WI38 (cell line): ENCODE measurements at regions not wholly inside any gene's neighbourhood (a gene's known extent, or its start where the extent isn't known, plus 50 kb on each side); places are given as distances from the start of the nearest gene placed in this dataset.

ENCODE experiments used
- H3K4me3 ChIP-seq: 2 replicates; pipeline ENCODE4 v1.5.1; 2011; ENCODE audit warnings: low read depth, mild to moderate bottlenecking, control low read depth, low read length
- TF ChIP-seq, protein P1 (sequence below): IDR thresholded peaks from 2 replicates; pipeline ENCODE4 v1.5.1; 2012; ENCODE audit warnings: low read depth, mild to moderate bottlenecking, control low read depth, low read length

DNA sequence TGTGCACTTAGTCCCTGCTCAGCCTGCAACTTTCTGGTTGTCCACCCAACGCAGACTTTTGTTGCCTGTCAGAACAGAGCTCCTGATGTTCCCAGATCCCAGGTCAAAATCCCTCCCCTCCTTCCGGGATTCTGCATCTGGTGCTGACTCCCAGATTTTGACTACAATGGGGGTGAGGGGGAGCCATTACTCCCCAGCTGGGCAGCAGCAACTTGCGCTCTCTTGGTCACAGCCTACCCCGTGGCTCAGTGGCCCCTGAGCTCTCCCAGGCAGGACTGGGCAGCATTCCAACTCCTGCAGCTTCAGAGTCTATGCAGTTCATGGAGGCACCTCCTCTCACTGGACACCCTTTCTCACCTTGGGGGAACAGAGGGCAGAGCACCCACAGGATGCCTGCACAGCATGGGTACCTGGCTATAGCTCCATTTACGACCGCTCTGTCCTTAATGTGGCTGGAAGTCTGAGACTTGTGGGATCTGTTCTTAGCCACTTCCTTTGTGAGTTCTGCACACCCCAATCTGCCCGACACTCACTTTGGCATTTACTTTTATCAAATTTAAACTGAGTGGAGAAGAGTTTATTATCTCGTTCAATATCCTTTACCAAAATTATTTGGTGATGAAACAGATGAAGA, 545.5 kb upstream of the MGMT start:
- TF ChIP-seq, protein P1, sequence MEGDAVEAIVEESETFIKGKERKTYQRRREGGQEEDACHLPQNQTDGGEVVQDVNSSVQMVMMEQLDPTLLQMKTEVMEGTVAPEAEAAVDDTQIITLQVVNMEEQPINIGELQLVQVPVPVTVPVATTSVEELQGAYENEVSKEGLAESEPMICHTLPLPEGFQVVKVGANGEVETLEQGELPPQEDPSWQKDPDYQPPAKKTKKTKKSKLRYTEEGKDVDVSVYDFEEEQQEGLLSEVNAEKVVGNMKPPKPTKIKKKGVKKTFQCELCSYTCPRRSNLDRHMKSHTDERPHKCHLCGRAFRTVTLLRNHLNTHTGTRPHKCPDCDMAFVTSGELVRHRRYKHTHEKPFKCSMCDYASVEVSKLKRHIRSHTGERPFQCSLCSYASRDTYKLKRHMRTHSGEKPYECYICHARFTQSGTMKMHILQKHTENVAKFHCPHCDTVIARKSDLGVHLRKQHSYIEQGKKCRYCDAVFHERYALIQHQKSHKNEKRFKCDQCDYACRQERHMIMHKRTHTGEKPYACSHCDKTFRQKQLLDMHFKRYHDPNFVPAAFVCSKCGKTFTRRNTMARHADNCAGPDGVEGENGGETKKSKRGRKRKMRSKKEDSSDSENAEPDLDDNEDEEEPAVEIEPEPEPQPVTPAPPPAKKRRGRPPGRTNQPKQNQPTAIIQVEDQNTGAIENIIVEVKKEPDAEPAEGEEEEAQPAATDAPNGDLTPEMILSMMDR = no peak
- no peak overlapping the region for H3K4me3 ChIP-seq

DNA sequence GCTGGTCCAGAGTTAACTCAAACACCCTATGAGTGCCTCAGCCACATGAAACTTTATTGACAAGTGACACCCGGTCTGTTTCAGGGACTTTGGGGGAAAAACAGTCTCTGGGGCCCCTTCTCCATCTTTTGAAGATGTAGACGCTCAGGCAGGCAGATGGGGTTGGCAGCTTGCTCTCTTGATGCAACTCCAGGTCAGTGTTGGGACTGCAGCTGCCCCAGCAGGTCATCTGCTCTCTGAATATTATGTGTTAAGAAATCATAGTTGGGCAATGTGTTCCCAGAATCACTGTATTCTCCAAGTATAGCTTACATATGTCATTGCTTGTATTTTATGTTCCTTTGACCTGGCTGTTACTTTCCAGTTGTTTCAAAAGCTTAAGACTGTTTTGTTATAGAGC, 544.9 kb upstream of the MGMT start:
- TF ChIP-seq, protein P1 = no peak
- H3K4me3 ChIP-seq = no peak overlapping the region

DNA sequence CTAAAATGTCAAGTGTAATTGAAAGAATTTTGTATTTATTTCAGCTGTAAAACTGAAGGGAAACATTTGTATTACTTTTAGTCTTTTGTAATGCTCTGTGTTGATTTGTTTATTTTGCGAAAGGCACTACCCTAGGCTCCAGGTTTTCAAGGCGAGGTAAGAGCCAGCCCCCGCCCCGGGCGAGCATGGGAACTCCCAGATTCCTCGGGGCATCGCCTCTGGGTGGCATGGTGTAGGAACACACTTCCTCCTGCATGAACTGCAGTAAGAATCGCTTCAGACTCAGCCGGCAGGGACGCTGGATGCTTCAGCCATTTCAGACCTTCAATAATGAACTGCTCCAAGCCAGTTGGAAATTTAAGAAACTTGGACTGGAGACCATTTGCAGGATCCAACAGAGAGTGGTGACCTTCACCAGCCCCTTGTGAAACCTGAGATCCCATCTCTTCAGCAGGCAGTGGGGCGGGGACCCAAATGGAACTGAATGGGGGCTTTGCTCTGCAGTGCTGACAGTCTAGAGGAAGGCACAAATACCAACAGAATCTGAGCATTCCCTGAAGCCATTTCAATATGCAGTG, 544.3 kb upstream of the MGMT start:
- H3K4me3 ChIP-seq = no peak overlapping the region

DNA sequence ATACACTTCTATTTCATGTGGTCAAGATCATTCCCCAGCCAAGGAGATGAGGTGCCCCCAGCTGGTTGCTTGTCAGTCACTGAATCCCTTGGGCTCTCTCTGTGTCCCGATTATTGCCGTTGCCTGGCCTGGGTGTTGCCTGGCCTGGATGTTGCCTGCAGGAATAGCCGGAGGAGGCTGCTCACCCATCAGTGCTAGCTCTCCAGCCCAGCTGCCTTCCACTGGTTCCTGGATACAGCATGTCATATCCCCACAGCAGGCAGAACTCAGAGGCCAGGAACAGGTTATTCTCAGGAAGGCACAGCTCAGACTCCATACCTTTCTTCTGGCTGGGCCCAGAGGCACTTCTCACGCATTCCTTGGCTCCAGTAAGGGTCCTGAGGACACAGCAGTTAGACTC, 542.1 kb upstream of the MGMT start:
- H3K4me3 ChIP-seq = no peak overlapping the region
- TF ChIP-seq, protein P1 = no peak

More for the DNA sequence above, 544.3 kb upstream of the MGMT start:
- TF ChIP-seq, protein P1 = no peak

DNA sequence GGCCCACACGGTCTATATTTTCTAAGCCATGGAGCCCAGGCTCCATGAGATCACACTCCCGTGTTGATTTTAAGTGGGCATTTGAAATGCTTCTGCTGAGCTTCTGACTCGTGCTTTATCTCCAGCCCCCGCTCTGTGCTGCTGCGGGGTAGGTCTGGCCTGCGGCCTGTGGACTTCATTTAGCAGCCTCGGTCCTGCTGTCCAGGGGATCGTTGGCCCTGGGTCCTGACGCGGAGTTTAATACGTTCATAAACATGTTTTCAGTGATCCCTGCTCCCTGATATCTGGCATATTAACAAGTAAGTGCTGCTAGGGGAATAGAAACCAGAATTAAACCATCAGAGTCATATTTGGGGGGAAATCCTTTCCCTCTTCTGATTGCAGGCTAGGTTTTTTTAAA, 540.3 kb upstream of the MGMT start:
- no peak overlapping the region for H3K4me3 ChIP-seq
- TF ChIP-seq, protein P1 = no peak

DNA sequence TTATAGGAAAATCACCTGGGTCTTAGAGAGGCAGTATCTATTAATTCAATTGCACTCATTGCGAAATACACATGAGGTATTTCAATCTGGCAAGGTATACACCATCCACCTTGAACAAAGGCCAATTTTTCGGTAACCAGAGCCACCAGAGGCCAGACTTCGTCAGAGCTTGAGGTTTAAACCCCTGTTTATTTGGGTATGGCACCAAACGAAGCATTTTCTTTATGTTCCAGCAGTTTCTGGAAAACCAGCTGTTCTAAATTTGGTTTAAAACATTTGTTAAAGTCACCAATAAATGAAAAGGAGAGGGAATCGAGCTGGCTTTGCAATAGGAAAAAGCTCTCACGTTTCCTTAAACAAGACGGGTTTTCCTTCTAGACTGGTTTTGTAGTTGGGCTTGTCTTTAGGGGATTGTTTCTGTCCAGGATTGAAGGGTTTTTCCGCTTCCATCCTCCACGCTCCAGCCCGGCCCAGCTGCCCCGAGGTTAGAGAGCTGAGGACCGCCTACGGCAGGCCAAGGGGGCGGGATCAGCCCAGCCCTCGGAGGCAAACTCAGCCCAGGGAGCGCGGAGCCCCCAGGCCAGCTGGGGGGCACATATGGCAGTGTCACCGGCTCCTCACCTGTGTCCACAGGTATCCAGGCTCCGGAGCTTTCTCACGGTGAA, 539.4 kb upstream of the MGMT start:
- H3K4me3 ChIP-seq = no peak overlapping the region
- TF ChIP-seq, protein P1 = no peak

DNA sequence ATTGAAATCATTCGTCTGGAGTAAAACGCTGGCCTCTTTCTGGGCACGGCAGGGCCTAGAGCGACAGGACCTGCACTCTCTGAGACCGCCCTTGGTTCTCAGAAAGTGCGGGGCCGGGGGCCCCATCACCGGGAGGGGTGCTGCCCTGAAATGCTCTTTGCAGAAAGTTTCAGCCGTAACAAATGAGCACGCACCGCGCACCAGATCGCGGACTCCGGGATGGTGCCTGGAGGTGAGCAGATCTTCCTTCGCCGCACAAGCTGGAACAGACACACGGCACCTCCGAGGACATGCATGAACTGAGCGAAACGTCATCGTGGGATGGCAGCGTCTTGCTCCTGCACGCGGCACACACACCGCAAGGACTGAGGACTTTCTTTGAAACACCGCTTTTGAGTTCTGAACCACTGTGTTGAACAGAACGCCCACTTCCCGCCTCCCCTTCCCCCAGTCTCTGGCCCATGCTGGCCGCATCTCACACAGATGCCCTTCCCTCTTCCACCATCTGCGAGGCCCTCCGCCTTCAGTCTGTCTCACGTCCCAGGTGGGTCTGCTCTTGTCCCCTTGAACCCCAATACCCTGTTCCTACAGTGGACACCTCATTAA, 538.7 kb upstream of the MGMT start:
- H3K4me3 ChIP-seq = no peak overlapping the region
- TF ChIP-seq, protein P1 = no peak
